ENCODE measurements at regions not wholly inside any gene's neighbourhood (a gene's known extent, or its start where the extent isn't known, plus 50 kb on each side); places are given as distances from the start of the nearest gene placed in this dataset.

DNA sequence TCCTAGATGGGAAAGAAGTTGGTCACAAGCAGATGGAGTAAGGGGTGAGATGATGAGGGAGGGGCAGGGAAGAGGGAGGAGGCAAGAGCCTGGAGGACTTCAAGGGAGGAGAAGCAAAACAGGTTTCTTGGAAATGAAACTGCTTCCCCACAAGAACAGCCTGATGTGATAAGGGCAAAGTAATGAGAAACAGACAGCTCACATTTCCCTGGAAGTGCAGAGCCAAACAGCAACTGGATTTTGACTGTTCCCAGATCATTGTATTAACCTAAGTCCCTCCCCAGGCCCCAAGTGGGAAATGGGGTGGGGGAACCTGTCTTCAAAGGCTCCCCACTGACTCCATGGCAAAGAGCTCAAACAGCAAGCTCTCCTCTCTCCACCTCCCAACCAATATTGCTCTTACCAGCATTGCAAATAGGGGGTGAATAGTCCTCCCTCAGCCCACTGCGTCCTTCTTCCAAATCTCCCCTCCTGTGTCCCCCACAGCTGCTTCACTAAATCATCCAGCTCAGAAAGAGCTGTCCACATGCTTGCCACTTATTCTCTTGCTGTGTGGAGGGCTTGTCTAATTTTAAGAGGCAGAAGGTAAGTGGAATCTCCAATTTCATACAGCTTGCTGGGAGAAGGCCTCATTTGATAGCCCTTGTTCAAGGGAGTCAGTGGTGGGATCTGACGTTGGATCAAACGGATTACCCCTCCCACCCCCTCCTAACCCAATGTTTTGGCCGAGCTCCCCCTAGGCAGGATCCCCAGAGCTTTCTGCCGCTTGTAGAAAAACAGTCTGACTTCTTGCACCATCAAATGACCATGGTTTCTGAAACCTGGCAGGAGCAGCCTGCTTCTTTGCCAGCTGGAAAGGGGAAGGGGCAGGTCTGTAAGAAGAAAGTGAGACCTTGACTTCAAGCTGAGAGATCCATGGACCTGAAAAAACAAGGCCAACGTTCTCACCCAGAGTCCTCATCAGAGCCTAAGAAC lies 56.3 kb upstream of the SMIM36 start:
- no peaks in the 10 kb centered on the region for H3K79me2 ChIP-seq (replicated peaks; ENCODE audit: insufficient read depth, low read length)
- no peak for TF ChIP-seq SMC3 (conservative IDR thresholded peaks at IDR 0.05; ENCODE audit: poor library complexity)
- no peak for TF ChIP-seq POLR2AphosphoS5 (IDR thresholded peaks at IDR 0.05)
- no peak for TF ChIP-seq TAF1 (IDR thresholded peaks at IDR 0.05; ENCODE audit: low read depth)
- TF ChIP-seq, protein P1, sequence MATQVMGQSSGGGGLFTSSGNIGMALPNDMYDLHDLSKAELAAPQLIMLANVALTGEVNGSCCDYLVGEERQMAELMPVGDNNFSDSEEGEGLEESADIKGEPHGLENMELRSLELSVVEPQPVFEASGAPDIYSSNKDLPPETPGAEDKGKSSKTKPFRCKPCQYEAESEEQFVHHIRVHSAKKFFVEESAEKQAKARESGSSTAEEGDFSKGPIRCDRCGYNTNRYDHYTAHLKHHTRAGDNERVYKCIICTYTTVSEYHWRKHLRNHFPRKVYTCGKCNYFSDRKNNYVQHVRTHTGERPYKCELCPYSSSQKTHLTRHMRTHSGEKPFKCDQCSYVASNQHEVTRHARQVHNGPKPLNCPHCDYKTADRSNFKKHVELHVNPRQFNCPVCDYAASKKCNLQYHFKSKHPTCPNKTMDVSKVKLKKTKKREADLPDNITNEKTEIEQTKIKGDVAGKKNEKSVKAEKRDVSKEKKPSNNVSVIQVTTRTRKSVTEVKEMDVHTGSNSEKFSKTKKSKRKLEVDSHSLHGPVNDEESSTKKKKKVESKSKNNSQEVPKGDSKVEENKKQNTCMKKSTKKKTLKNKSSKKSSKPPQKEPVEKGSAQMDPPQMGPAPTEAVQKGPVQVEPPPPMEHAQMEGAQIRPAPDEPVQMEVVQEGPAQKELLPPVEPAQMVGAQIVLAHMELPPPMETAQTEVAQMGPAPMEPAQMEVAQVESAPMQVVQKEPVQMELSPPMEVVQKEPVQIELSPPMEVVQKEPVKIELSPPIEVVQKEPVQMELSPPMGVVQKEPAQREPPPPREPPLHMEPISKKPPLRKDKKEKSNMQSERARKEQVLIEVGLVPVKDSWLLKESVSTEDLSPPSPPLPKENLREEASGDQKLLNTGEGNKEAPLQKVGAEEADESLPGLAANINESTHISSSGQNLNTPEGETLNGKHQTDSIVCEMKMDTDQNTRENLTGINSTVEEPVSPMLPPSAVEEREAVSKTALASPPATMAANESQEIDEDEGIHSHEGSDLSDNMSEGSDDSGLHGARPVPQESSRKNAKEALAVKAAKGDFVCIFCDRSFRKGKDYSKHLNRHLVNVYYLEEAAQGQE (IDR thresholded peaks at IDR 0.05; ENCODE audit: borderline replicate concordance) = no peak
- no peak for TF ChIP-seq MXI1 (conservative IDR thresholded peaks at IDR 0.05; ENCODE audit: poor library complexity, severe bottlenecking)
- TF ChIP-seq RAD21 (conservative IDR thresholded peaks at IDR 0.05) = no peak
- no peak for TF ChIP-seq EZH2 (IDR thresholded peaks at IDR 0.05; ENCODE audit: borderline replicate concordance, insufficient read depth, low read length, poor library complexity, severe bottlenecking)
- no peak for TF ChIP-seq EP300 (conservative IDR thresholded peaks at IDR 0.05; ENCODE audit: poor library complexity, severe bottlenecking)
- TF ChIP-seq, protein P2, sequence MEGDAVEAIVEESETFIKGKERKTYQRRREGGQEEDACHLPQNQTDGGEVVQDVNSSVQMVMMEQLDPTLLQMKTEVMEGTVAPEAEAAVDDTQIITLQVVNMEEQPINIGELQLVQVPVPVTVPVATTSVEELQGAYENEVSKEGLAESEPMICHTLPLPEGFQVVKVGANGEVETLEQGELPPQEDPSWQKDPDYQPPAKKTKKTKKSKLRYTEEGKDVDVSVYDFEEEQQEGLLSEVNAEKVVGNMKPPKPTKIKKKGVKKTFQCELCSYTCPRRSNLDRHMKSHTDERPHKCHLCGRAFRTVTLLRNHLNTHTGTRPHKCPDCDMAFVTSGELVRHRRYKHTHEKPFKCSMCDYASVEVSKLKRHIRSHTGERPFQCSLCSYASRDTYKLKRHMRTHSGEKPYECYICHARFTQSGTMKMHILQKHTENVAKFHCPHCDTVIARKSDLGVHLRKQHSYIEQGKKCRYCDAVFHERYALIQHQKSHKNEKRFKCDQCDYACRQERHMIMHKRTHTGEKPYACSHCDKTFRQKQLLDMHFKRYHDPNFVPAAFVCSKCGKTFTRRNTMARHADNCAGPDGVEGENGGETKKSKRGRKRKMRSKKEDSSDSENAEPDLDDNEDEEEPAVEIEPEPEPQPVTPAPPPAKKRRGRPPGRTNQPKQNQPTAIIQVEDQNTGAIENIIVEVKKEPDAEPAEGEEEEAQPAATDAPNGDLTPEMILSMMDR (IDR thresholded peaks at IDR 0.05; ENCODE audit: poor library complexity, severe bottlenecking) = no peak
- no peaks in the 10 kb centered on the region for H4K20me1 ChIP-seq (ENCODE audit: insufficient read depth)
- no peaks in the 10 kb centered on the region for H3K27me3 ChIP-seq (ENCODE audit: insufficient read depth, low read depth, low read length)
- H3K4me3 ChIP-seq (ENCODE audit: low read length) = no peak overlapping the region
- H3K36me3 ChIP-seq (ENCODE audit: insufficient read depth, low read length) = no peaks in the 10 kb centered on the region
- no peak overlapping the region for H3K9ac ChIP-seq (ENCODE audit: low read length)
- no peak overlapping the region for H3K27ac ChIP-seq (ENCODE audit: low read length)
- no peak overlapping the region for H3K4me2 ChIP-seq (ENCODE audit: low read length)
- H3F3A ChIP-seq (ENCODE audit: insufficient read depth, low read length, poor library complexity, severe bottlenecking) = no peaks in the 10 kb centered on the region
- no peaks in the 10 kb centered on the region for H3K9me2 ChIP-seq (ENCODE audit: insufficient read depth, low read length)
- no peak overlapping the region for H2AFZ ChIP-seq (ENCODE audit: low read depth, low read length)
- no peaks in the 10 kb centered on the region for H3K9me3 ChIP-seq (ENCODE audit: low read length)

DNA sequence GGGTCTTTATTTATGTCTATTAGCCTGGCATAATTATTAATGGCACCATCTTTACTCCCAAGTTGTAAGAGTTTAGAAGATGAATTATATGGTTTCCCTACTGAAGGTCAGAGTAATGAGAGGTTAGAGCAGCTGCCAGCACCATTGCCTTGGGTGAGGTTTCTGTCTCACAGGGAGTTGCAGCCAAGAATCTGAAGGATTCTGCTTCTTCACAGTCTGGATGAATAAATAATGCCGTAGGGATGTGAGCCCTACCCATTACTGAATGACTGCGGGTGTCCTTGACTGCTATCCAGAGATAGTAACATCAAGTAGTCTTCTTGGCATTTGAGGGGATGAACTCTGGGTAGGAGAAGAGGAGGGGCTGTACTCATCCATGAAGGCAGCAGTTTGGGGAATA lies 52.8 kb upstream of the SMIM36 start:
- Histone ChIP-seq H3K4me3 (ENCODE audit: low read length) (no peak overlapping the region), H3K9ac (ENCODE audit: low read length) (no peak overlapping the region), H3K27ac (ENCODE audit: low read length) (no peak overlapping the region), H3K9me3 (ENCODE audit: low read length) (no peaks in the 10 kb centered on the region), H3K9me2 (ENCODE audit: insufficient read depth, low read length) (no peaks in the 10 kb centered on the region), H3K79me2 (replicated peaks; ENCODE audit: insufficient read depth, low read length) (no peaks in the 10 kb centered on the region), H4K20me1 (ENCODE audit: insufficient read depth) (no peaks in the 10 kb centered on the region), H3K27me3 (ENCODE audit: insufficient read depth, low read depth, low read length) (no peaks in the 10 kb centered on the region), H3K4me2 (ENCODE audit: low read length) (no peak overlapping the region), H2AFZ (ENCODE audit: low read depth, low read length) (no peak overlapping the region), H3F3A (ENCODE audit: insufficient read depth, low read length, poor library complexity, severe bottlenecking) (no peaks in the 10 kb centered on the region), H3K36me3 (ENCODE audit: insufficient read depth, low read length) (no peaks in the 10 kb centered on the region)
- TF ChIP-seq, protein P2 (IDR thresholded peaks at IDR 0.05; ENCODE audit: poor library complexity, severe bottlenecking) = no peak
- TF ChIP-seq POLR2AphosphoS5 (IDR thresholded peaks at IDR 0.05) (no peak), RAD21 (conservative IDR thresholded peaks at IDR 0.05) (no peak), SMC3 (conservative IDR thresholded peaks at IDR 0.05; ENCODE audit: poor library complexity) (no peak), MXI1 (conservative IDR thresholded peaks at IDR 0.05; ENCODE audit: poor library complexity, severe bottlenecking) (no peak), EZH2 (IDR thresholded peaks at IDR 0.05; ENCODE audit: borderline replicate concordance, insufficient read depth, low read length, poor library complexity, severe bottlenecking) (no peak), EP300 (conservative IDR thresholded peaks at IDR 0.05; ENCODE audit: poor library complexity, severe bottlenecking) (no peak), TAF1 (IDR thresholded peaks at IDR 0.05; ENCODE audit: low read depth) (no peak)
- TF ChIP-seq, protein P1 (IDR thresholded peaks at IDR 0.05; ENCODE audit: borderline replicate concordance) = no peak

Measured in neural cell (in vitro differentiated cells).